SU-DHL-6 (cell line): ENCODE measurements at regions not wholly inside any gene's neighbourhood (a gene's known extent, or its start where the extent isn't known, plus 50 kb on each side); places are given as distances from the start of the nearest gene placed in this dataset.

ENCODE experiments used
- H2AFZ ChIP-seq: fragments of 200-600 bp; sonication (generic); 2 replicates; pipeline ENCODE4 v1.6.1; 2014; ENCODE audit warnings: low read depth, mild to moderate bottlenecking, moderate library complexity, mixed read lengths, antibody characterized with exemption, low read length; ENCODE audit not compliant: severe bottlenecking
- H3F3A ChIP-seq: fragments of 200-600 bp; shearing (Covaris generic); 2 replicates; pipeline ENCODE4 v1.6.0; 2016; ENCODE audit warnings: antibody characterized with exemption, mild to moderate bottlenecking; ENCODE audit not compliant: insufficient read depth
- H3K27ac ChIP-seq: fragments of 200-600 bp; sonication (generic); 2 replicates; pipeline ENCODE4 v1.5.1; 2016; ENCODE audit warnings: low read depth, mild to moderate bottlenecking, low read length, moderate library complexity, mixed read lengths
- H3K27me3 ChIP-seq: fragments of 200-600 bp; sonication (generic), shearing (Covaris generic); 2 replicates; pipeline ENCODE4 v1.6.0; 2014; ENCODE audit warnings: mild to moderate bottlenecking, low read length
- H3K36me3 ChIP-seq: fragments of 200-600 bp; sonication (generic); 2 replicates; pipeline ENCODE4 v1.6.1; 2014; ENCODE audit warnings: mild to moderate bottlenecking, low read length, mixed read lengths
- H3K4me2 ChIP-seq: fragments of 300-600, 200-600 bp; shearing (Covaris generic), sonication (generic); 2 replicates; pipeline ENCODE4 v1.6.0; 2014; ENCODE audit warnings: low read length, low read depth, mild to moderate bottlenecking; ENCODE audit not compliant: poor library complexity, severe bottlenecking
- H3K4me3 ChIP-seq: fragments of 200-600 bp; sonication (generic); 2 replicates; pipeline ENCODE4 v1.5.1; 2014; ENCODE audit warnings: antibody characterized with exemption, low read length, mild to moderate bottlenecking, mixed read lengths; ENCODE audit not compliant: insufficient read depth, poor library complexity, severe bottlenecking
- H3K79me2 ChIP-seq: fragments of 200-600 bp; sonication (generic); 2 replicates; pipeline ENCODE4 v1.6.1; 2014; ENCODE audit warnings: mild to moderate bottlenecking, low read length, moderate library complexity; ENCODE audit not compliant: insufficient read depth
- H3K9ac ChIP-seq: fragments of 200-600 bp; sonication (generic); 2 replicates; pipeline ENCODE4 v1.7.0; 2014; ENCODE audit warnings: mild to moderate bottlenecking, low read length
- H3K9me2 ChIP-seq: fragments of 200-600 bp; sonication (generic); replicated peaks from 2 replicates; pipeline ENCODE4 v1.6.1; 2014; ENCODE audit warnings: low read length; ENCODE audit not compliant: insufficient read depth
- H3K9me3 ChIP-seq: fragments of 200-600 bp; sonication (generic); 2 replicates; pipeline ENCODE4 v1.6.1; 2014; ENCODE audit warnings: low read length, mixed read lengths; ENCODE audit not compliant: insufficient read depth
- H4K20me1 ChIP-seq: fragments of 200-600 bp; sonication (generic); 2 replicates; pipeline ENCODE4 v1.6.1; 2014; ENCODE audit warnings: low read depth, mild to moderate bottlenecking, antibody characterized with exemption, low read length, moderate library complexity, mixed read lengths
- CTCF ChIP-seq: fragments of 200-600 bp; sonication (generic); IDR thresholded peaks from one replicate; pipeline ENCODE4 v1.5.1; 2017; ENCODE audit warnings: antibody characterized with exemption, mild to moderate bottlenecking, low read length, moderate library complexity; ENCODE audit not compliant: insufficient read depth, poor library complexity, severe bottlenecking
- EZH2phosphoT487 ChIP-seq: fragments of 200-600 bp; sonication (generic), shearing (Covaris generic); conservative IDR thresholded peaks from 2 replicates; pipeline ENCODE4 v1.6.1; 2018; ENCODE audit warnings: mild to moderate bottlenecking, antibody characterized with exemption, low read length, moderate library complexity, mixed read lengths

- Histone ChIP-seq H3K27ac (no peak overlapping the region), H3K36me3 (no peaks in the 10 kb centered on the region), H3K79me2 (no peaks in the 10 kb centered on the region), H3K9ac (no peak overlapping the region), H4K20me1 (no peaks in the 10 kb centered on the region), H3F3A (no peaks in the 10 kb centered on the region), H3K4me3 (no peak overlapping the region), H3K4me2 (no peak overlapping the region), H2AFZ (no peak overlapping the region), H3K9me3 (no peaks in the 10 kb centered on the region), H3K9me2 (no peaks in the 10 kb centered on the region), H3K27me3 (no peaks in the 10 kb centered on the region)
- TF ChIP-seq EZH2phosphoT487 (no peak), CTCF (no peak)
These were observed 597.3 kb downstream of the PTPRU start for GRCh38 chr1:29833581-29833980.

- no peaks in the 10 kb centered on the region for H4K20me1 ChIP-seq
- H3K9me3 ChIP-seq = no peaks in the 10 kb centered on the region
- no peak overlapping the region for H3K4me3 ChIP-seq
- H3K79me2 ChIP-seq = no peaks in the 10 kb centered on the region
- no peaks in the 10 kb centered on the region for H3K27me3 ChIP-seq
- no peak overlapping the region for H2AFZ ChIP-seq
- H3K36me3 ChIP-seq = no peaks in the 10 kb centered on the region
- no peaks in the 10 kb centered on the region for H3K9me2 ChIP-seq
- no peak overlapping the region for H3K27ac ChIP-seq
- no peak overlapping the region for H3K4me2 ChIP-seq
- no peaks in the 10 kb centered on the region for H3F3A ChIP-seq
- TF ChIP-seq EZH2phosphoT487 = no peak
- no peak for TF ChIP-seq CTCF
- no peak overlapping the region for H3K9ac ChIP-seq
These were observed 596.6 kb downstream of the PTPRU start for GRCh38 chr1:29832936-29833335.

GRCh38 chr1:29832471-29832870 is 596.1 kb downstream of the PTPRU start:
- TF ChIP-seq EZH2phosphoT487 = no peak
- no peak for TF ChIP-seq CTCF
- no peak overlapping the region for H3K4me2 ChIP-seq
- H3K9me2 ChIP-seq = no peaks in the 10 kb centered on the region
- no peaks in the 10 kb centered on the region for H3K27me3 ChIP-seq
- H2AFZ ChIP-seq = no peak overlapping the region
- H3K27ac ChIP-seq = no peak overlapping the region
- no peak overlapping the region for H3K4me3 ChIP-seq
- no peaks in the 10 kb centered on the region for H3K79me2 ChIP-seq
- no peaks in the 10 kb centered on the region for H3F3A ChIP-seq
- no peaks in the 10 kb centered on the region for H3K9me3 ChIP-seq
- no peaks in the 10 kb centered on the region for H4K20me1 ChIP-seq
- H3K9ac ChIP-seq = no peak overlapping the region
- no peaks in the 10 kb centered on the region for H3K36me3 ChIP-seq
